GM10266 (cell line): ENCODE measurements at regions not wholly inside any gene's neighbourhood (a gene's known extent, or its start where the extent isn't known, plus 50 kb on each side); places are given as distances from the start of the nearest gene placed in this dataset.
"Not testable (repeated sequence)": the region's sequence is repeated elsewhere in the genome, so short reads cannot be mapped to it uniquely, and the experiment has no call there.

Experiments
- DNase-seq: peaks from one replicate; pipeline ENCODE4 v3.0.0; 2012; ENCODE audit errors: extremely low spot score
- TF ChIP-seq, protein P1 (sequence below): IDR thresholded peaks from 2 replicates; pipeline ENCODE4 v1.5.1; 2012; ENCODE audit warnings: mild to moderate bottlenecking, low read depth; ENCODE audit not compliant: control insufficient read depth, insufficient read depth; ENCODE audit errors: missing control alignments

DNA sequence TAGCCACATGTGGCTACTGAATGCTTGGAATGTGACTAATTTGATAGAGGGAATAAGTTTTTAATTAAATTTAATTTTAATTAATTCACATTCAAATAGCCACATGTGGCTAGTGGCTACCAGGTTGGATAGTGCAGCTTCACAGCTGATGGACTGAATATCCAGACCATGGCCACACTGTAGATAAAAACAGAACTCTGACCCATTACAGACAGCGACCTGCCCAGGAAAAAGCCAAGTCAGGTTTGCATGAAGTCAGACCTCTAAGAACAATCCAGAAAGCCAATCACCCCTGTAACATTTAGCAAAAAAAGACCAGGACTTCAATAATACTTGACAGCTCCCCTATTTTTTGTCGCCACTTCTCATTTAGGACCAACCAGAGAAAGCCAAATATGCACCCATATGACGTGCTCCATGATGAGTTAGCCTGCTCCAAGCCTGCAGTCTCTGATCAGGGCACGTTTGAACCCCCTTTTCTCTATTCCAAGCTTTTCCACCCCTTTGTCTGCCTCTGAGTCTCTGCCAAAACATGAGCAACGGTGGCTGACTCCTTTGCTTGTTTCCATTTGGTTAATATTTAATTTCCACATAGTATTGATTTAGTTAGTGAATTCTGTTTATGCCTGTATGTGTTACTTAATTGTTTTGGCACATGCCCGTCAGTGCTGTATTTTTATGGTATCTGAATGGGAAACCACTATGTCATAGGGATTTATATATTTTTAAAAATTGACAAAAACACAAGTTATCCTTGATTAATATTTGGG lies 636.3 kb downstream of the UTRN start:
- TF ChIP-seq, protein P1, sequence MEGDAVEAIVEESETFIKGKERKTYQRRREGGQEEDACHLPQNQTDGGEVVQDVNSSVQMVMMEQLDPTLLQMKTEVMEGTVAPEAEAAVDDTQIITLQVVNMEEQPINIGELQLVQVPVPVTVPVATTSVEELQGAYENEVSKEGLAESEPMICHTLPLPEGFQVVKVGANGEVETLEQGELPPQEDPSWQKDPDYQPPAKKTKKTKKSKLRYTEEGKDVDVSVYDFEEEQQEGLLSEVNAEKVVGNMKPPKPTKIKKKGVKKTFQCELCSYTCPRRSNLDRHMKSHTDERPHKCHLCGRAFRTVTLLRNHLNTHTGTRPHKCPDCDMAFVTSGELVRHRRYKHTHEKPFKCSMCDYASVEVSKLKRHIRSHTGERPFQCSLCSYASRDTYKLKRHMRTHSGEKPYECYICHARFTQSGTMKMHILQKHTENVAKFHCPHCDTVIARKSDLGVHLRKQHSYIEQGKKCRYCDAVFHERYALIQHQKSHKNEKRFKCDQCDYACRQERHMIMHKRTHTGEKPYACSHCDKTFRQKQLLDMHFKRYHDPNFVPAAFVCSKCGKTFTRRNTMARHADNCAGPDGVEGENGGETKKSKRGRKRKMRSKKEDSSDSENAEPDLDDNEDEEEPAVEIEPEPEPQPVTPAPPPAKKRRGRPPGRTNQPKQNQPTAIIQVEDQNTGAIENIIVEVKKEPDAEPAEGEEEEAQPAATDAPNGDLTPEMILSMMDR, result no peak
- DNase-seq, result no peak

DNA sequence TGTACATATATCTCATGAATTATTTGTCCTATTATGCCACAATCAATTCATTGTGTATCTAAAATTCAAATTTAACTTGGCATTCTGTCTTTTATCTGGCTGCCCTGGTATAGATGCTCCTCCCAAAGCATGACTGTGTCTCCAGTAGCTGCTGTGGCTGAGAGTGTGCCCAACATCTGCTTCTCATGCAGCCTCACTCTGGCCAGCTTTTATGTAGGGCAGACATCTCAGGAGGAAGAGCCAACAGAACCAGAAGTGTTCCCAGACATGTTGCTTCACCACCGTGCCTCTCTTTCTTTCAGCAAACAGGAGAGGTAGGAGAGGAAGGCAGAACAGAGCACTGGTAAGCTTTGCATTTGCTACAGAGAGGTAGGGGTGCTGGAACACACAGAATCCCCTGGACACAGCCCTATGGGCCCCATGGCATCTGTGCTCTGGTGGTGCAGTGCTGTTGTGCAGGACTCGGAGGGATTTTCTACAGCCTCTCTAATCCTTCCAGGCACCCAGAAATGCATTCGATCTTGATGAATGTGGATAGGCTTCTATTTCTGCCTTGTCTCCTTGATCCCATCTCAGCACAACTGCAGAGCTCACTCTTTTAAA lies 637.1 kb downstream of the UTRN start:
- DNase-seq, result no peak
- TF ChIP-seq, protein P1, result no peak

DNA sequence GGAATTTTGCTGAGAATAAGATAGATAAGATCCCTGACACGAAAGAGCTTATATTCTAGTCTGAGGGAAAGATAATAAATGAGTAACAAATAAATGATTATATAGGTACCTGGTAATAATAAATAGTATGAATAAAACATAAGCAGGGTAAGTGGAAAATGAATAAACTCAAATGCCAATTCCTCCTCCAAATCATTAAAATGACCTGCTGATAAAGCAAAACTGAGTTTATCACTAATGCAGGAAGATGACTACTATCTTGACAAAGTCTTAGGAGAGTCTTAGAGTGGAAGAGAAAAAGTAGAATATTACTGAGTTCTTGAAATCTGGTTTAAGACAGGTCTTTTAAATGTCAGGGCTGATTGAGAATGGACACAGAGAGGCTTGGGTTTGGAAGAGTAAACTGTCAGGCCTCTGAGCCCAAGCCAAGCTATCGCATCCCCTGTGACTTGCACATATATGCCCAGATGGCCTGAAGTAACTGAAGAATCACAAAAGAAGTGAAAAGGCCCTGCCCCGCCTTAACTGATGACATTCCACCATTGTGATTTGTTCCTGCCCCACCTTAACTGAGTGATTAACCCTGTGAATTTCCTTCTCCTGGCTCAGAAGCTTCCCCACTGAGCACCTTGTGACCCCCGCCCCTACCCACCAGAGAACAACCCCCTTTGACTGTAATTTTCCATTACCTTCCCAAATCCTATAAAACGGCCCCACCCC lies 637.8 kb downstream of the UTRN start:
- not testable (repeated sequence) for DNase-seq

- not testable (repeated sequence) for DNase-seq
Observed at GRCh38 chr6:144923491-144923787, 638.3 kb downstream of the UTRN start.

DNA sequence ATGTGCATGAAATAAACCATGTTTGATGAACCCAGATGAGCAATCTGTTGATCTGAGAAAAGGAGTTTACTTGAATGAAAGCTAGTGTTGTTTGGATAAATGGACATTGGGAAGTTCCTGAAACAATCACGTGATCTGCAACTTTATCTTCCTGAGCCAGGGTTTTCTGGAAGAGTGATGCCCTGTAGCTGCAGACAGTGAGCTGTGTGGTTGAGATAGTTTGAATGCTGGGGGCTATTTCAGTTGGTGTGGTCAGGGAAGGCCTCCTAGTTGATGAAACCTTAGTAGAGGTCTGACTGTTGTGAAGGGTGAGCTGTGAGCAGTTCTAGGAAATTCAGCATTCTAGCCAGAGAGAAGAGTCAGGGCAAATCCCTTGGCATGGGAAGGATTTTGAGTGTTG lies 643.7 kb downstream of the UTRN start:
- DNase-seq, result no peak
- TF ChIP-seq, protein P1, result no peak

DNA sequence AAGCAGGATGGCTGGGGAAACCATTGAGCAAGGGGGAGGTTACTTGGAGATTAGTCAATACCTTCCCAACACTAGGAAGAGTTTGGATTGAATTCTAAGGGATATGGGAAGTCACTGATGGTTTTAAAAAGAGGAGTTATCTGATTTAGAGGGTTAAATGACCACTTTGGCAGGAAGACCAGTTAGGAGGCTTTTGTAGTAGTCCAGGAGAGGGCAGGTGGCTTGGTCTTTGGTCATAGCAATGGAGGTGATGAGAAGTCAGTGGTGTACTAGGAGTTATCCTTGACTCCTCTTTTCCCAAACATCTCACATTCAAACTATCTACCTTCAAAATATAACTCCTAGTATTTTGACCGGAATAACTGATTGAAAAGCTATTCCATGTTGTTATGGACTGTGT lies 644.1 kb downstream of the UTRN start:
- TF ChIP-seq, protein P1, result no peak
- DNase-seq, result no peak

GRCh38 chr6:144931172-144932035 lies 646.3 kb downstream of the UTRN start:
- DNase-seq, result peak; percentile 8
- TF ChIP-seq, protein P1, result peak; percentile 57
